H1 (cell line): ENCODE measurements at regions not wholly inside any gene's neighbourhood (a gene's known extent, or its start where the extent isn't known, plus 50 kb on each side); places are given as distances from the start of the nearest gene placed in this dataset.
A peak's percentile ranks its signal among the peaks of the same experiment; 100 is the strongest.

Source experiments
- CTCF ChIA-PET: fragments of 300-600 bp; sonication (Branson Sonifier 250); formaldehyde crosslinking; loops from one replicate; lab custom pipeline; 2021; ENCODE audit not compliant: partially characterized antibody; lab: Charles Lee
- POLR2A ChIA-PET: fragments of 300-600 bp; sonication (Branson Sonifier 250); formaldehyde crosslinking; loops from one replicate; lab custom pipeline; 2021; ENCODE audit warnings: inconsistent platforms; ENCODE audit not compliant: partially characterized antibody; lab: Charles Lee
- DNase-seq, 2 experiments: peaks; one replicate each; pipeline versions ENCODE4 v3.0.0 to v3.0.0-alpha.2; 2010 to 2022; ENCODE audit warnings: low spot score in 2 of 2, low read depth in 1 of 2, mixed read lengths in 1 of 2
- FAIRE-seq: peaks from 2 replicates; lab custom pipeline; 2011; peaks lifted over from hg19 to GRCh38; lab: Jason Lieb, UNC
- H2AFZ ChIP-seq: 2 replicates; pipeline ENCODE4 v1.8.1; 2012; ENCODE audit warnings: low read length, inconsistent platforms
- H2AK5ac ChIP-seq: 2 replicates; pipeline ENCODE4 v1.6.1; 2013; ENCODE audit warnings: low read depth, low read length
- H2BK120ac ChIP-seq: replicated peaks from 2 replicates; pipeline ENCODE3; 2013; ENCODE audit warnings: low read depth, low read length, inconsistent platforms
- H2BK12ac ChIP-seq: 2 replicates; pipeline ENCODE4 v1.6.1; 2013; ENCODE audit warnings: low read depth, low read length
- H2BK15ac ChIP-seq: 2 replicates; pipeline ENCODE4 v1.6.1; 2013; ENCODE audit warnings: low read length
- H2BK20ac ChIP-seq: 2 replicates; pipeline ENCODE4 v1.6.1; 2013; ENCODE audit warnings: low read length
- H2BK5ac ChIP-seq: 2 replicates; pipeline ENCODE4 v1.6.1; 2013; ENCODE audit warnings: low read depth, low read length
- H3K14ac ChIP-seq: 2 replicates; pipeline ENCODE4 v1.6.1; 2013; ENCODE audit warnings: inconsistent platforms; ENCODE audit not compliant: insufficient read length
- H3K18ac ChIP-seq: 2 replicates; pipeline ENCODE4 v1.6.1; 2013; ENCODE audit warnings: low read length; ENCODE audit errors: extremely low read depth
- H3K23ac ChIP-seq: 2 replicates; pipeline ENCODE4 v1.6.1; 2013; ENCODE audit warnings: inconsistent platforms; ENCODE audit not compliant: insufficient read length
- H3K23me2 ChIP-seq: 2 replicates; pipeline ENCODE4 v1.6.1; 2013; ENCODE audit warnings: low read depth, low read length
- H3K27ac ChIP-seq: 2 replicates; pipeline ENCODE4 v1.6.1; 2011; ENCODE audit warnings: low read depth, low read length, inconsistent platforms
- H3K27me3 ChIP-seq, 4 experiments: replicated peaks in 1 of 4; 1 replicate in 1 of 4; 2 replicates in 3 of 4; pipeline versions ENCODE4 v1.6.1 to v1.8.1; 2011 to 2013; ENCODE audit warnings: low read length in 3 of 4, mild to moderate bottlenecking in 3 of 4, inconsistent platforms in 2 of 4, mixed read lengths in 2 of 4, moderate library complexity in 1 of 4; ENCODE audit not compliant: control insufficient read depth in 3 of 4, insufficient read depth in 3 of 4; ENCODE audit errors: extremely low read depth in 1 of 4
- H3K36me3 ChIP-seq, 4 experiments: 2 replicates each; pipeline versions ENCODE4 v1.6.1 to v1.8.1; 2011 to 2013; ENCODE audit warnings: mild to moderate bottlenecking in 4 of 4, low read length in 3 of 4, moderate library complexity in 2 of 4, control low read depth in 1 of 4, inconsistent platforms in 1 of 4; ENCODE audit not compliant: insufficient read depth in 4 of 4, control insufficient read depth in 2 of 4
- H3K4ac ChIP-seq: replicated peaks from 2 replicates; pipeline ENCODE3; 2013; ENCODE audit warnings: low read length, low read depth, mixed read lengths, inconsistent platforms; ENCODE audit not compliant: insufficient read length
- H3K4me1 ChIP-seq, 4 experiments: replicated peaks in 1 of 4; 1 replicate in 1 of 4; 2 replicates in 3 of 4; pipeline versions ENCODE4 v1.6.1 to v1.8.1; 2011 to 2013; ENCODE audit warnings: low read length in 3 of 4, inconsistent platforms in 2 of 4, mixed read lengths in 1 of 4; ENCODE audit not compliant: insufficient read depth in 4 of 4, control insufficient read depth in 3 of 4
- H3K4me2 ChIP-seq, 2 experiments: 2 replicates each; pipeline versions ENCODE4 v1.6.1 to v1.8.1; 2011 to 2013; ENCODE audit warnings: low read depth in 2 of 2, low read length in 2 of 2, control low read depth in 1 of 2, inconsistent platforms in 1 of 2, mild to moderate bottlenecking in 1 of 2; ENCODE audit not compliant: insufficient read depth in 1 of 2
- H3K4me3 ChIP-seq, 4 experiments: fragments of 200-600, 300-600 bp in 1 of 4; sonication (generic), shearing (Covaris generic), sonication (Bioruptor Twin) in 1 of 4; 2 replicates each; pipeline versions ENCODE4 v1.5.1 to v1.8.1; 2011 to 2016; ENCODE audit warnings: low read length in 4 of 4, low read depth in 3 of 4, control low read depth in 2 of 4, inconsistent platforms in 2 of 4, mild to moderate bottlenecking in 2 of 4, mixed read lengths in 1 of 4, moderate library complexity in 1 of 4; ENCODE audit not compliant: insufficient read depth in 2 of 4; ENCODE audit errors: extremely low read depth in 1 of 4
- H3K56ac ChIP-seq: replicated peaks from 2 replicates; pipeline ENCODE3; 2013; ENCODE audit warnings: low read depth, mild to moderate bottlenecking, mixed read lengths, low read length, inconsistent platforms; ENCODE audit not compliant: insufficient read length
- H3K79me1 ChIP-seq: 2 replicates; pipeline ENCODE4 v1.6.1; 2013; ENCODE audit warnings: low read depth, low read length, control low read depth
- H3K79me2 ChIP-seq, 2 experiments: 2 replicates each; pipeline versions ENCODE4 v1.6.1 to v1.8.1; 2012 to 2013; ENCODE audit warnings: low read length in 2 of 2, mild to moderate bottlenecking in 2 of 2, inconsistent platforms in 1 of 2; ENCODE audit not compliant: insufficient read depth in 2 of 2, control insufficient read depth in 1 of 2
- H3K9ac ChIP-seq, 4 experiments: replicated peaks in 1 of 4; 1 replicate in 1 of 4; 2 replicates in 3 of 4; pipeline versions ENCODE4 v1.6.1 to v1.8.1; 2011 to 2013; ENCODE audit warnings: low read depth in 3 of 4, low read length in 3 of 4, control low read depth in 2 of 4, mild to moderate bottlenecking in 2 of 4, moderate library complexity in 2 of 4, inconsistent platforms in 1 of 4; ENCODE audit errors: extremely low read depth in 1 of 4
- H3K9me3 ChIP-seq, 2 experiments: 2 replicates each; pipeline versions ENCODE4 v1.6.1 to v1.8.1; 2012 to 2013; ENCODE audit warnings: mild to moderate bottlenecking in 2 of 2, moderate library complexity in 2 of 2, control low read depth in 1 of 2, inconsistent platforms in 1 of 2, low read depth in 1 of 2, low read length in 1 of 2, mixed read lengths in 1 of 2; ENCODE audit not compliant: insufficient read depth in 2 of 2
- H4K20me1 ChIP-seq, 2 experiments: replicated peaks in 1 of 2; 2 replicates each; pipeline versions ENCODE3 to v1.8.1; 2011 to 2013; ENCODE audit warnings: inconsistent platforms in 2 of 2, low read length in 2 of 2, mild to moderate bottlenecking in 1 of 2; ENCODE audit not compliant: insufficient read depth in 2 of 2, control insufficient read depth in 1 of 2
- H4K5ac ChIP-seq: 2 replicates; pipeline ENCODE4 v1.6.1; 2013; ENCODE audit warnings: low read length, low read depth, mixed read lengths, inconsistent platforms; ENCODE audit not compliant: insufficient read length
- H4K8ac ChIP-seq: 2 replicates; pipeline ENCODE4 v1.8.0; 2013; ENCODE audit warnings: mild to moderate bottlenecking, moderate library complexity, low read length, inconsistent platforms; ENCODE audit not compliant: insufficient read depth; ENCODE audit errors: extremely low read depth
- H4K91ac ChIP-seq: replicated peaks from 2 replicates; pipeline ENCODE3; 2013; ENCODE audit warnings: low read length, mixed read lengths, inconsistent platforms; ENCODE audit not compliant: insufficient read length
- ASH2L ChIP-seq: fragments of 200-600, 300-600 bp; sonication (generic); IDR thresholded peaks from one replicate; pipeline ENCODE4 v1.7.1; 2017; ENCODE audit warnings: low read length
- ATF3 ChIP-seq: IDR thresholded peaks from 2 replicates; pipeline ENCODE4 v1.6.1; 2011; ENCODE audit warnings: low read depth, mild to moderate bottlenecking, low read length; ENCODE audit not compliant: insufficient read depth
- BCL11A ChIP-seq, 2 experiments: IDR thresholded peaks; one replicate each; pipeline ENCODE4 v1.6.1; 2011; ENCODE audit warnings: low read depth in 2 of 2, low read length in 2 of 2, mild to moderate bottlenecking in 2 of 2
- CEBPB ChIP-seq: IDR thresholded peaks from 2 replicates; pipeline ENCODE4 v1.6.1; 2012; ENCODE audit warnings: low read depth, low read length
- CHD1 ChIP-seq: IDR thresholded peaks from 2 replicates; pipeline ENCODE4 v1.6.1; 2012; ENCODE audit warnings: low read depth, low read length, improper control_type of control experiment
- CHD2 ChIP-seq: IDR thresholded peaks from 2 replicates; pipeline ENCODE4 v1.6.1; 2012; ENCODE audit warnings: low read length, improper control_type of control experiment
- CTBP2 ChIP-seq: IDR thresholded peaks from 2 replicates; pipeline ENCODE4 v1.7.0; 2011; ENCODE audit warnings: borderline replicate concordance, mild to moderate bottlenecking, moderate library complexity, mixed read lengths, low read length; ENCODE audit not compliant: insufficient read depth, insufficient read length
- MAX ChIP-seq: IDR thresholded peaks from 2 replicates; pipeline ENCODE4 v1.6.1; 2012; ENCODE audit warnings: inconsistent platforms
- NANOG ChIP-seq: IDR thresholded peaks from 2 replicates; pipeline ENCODE4 v1.6.1; 2011; ENCODE audit warnings: low read length, low read depth, mild to moderate bottlenecking, inconsistent platforms; ENCODE audit not compliant: insufficient read depth, poor library complexity, severe bottlenecking
- POLR2A ChIP-seq, 2 experiments: IDR thresholded peaks; 1 replicate in 1 of 2; 2 replicates in 1 of 2; pipeline ENCODE4 v1.6.1; 2011; ENCODE audit warnings: low read depth in 2 of 2, low read length in 2 of 2, mild to moderate bottlenecking in 2 of 2; ENCODE audit errors: control extremely low read depth in 1 of 2
- SP1 ChIP-seq: IDR thresholded peaks from 2 replicates; pipeline ENCODE4 v1.6.1; 2011; ENCODE audit warnings: low read depth, low read length
- SP2 ChIP-seq: IDR thresholded peaks from 2 replicates; pipeline ENCODE4 v1.6.1; 2012; ENCODE audit warnings: mild to moderate bottlenecking, low read length, inconsistent platforms
- SP4 ChIP-seq: IDR thresholded peaks from 2 replicates; pipeline ENCODE4 v1.6.1; 2012; ENCODE audit warnings: low read length, inconsistent platforms
- SRF ChIP-seq: IDR thresholded peaks from 2 replicates; pipeline ENCODE4 v1.6.1; 2011; ENCODE audit warnings: mild to moderate bottlenecking, low read depth, low read length, moderate library complexity
- TCF12 ChIP-seq: IDR thresholded peaks from 2 replicates; pipeline ENCODE4 v1.6.1; 2011; ENCODE audit warnings: low read depth, mild to moderate bottlenecking, low read length
- WGBS, 2 experiments: shearing (Covaris generic) in 1 of 2; methylation state at CpG; one replicate each; pipeline versions ENCODE4 v1.1.6 to v1.1.7; 2013 to 2015; ENCODE audit warnings: low lambda C conversion rate in 2 of 2, mixed read lengths in 2 of 2, inconsistent platforms in 1 of 2, low coverage in 1 of 2, missing lambda C conversion rate in 1 of 2; ENCODE audit not compliant: insufficient replicate concordance in 2 of 2, insufficient coverage in 1 of 2, insufficient read length in 1 of 2; ENCODE audit errors: extremely low coverage in 1 of 2, missing lambda C conversion rate in 1 of 2; 5-methylcytosine and 5-hydroxymethylcytosine counted together

GRCh38 chr1:238138059-238138626 is 247.4 kb upstream of the ZP4 start:
- no peak overlapping the region for H2BK5ac ChIP-seq
- H3K23me2 ChIP-seq = 0 out of 2 replicates have a peak, but pooled peaks cover 2% of the 10 kb centered on the region
- H2AK5ac ChIP-seq = no peak overlapping the region
- no peak overlapping the region for H2BK15ac ChIP-seq
- no peak overlapping the region for H3K4ac ChIP-seq
- no peak overlapping the region for H3K23ac ChIP-seq
- ChIA-PET CTCF (no interaction called here), POLR2A (no interaction called here)
- H3K4me3 ChIP-seq = no peak overlapping the region
- H2BK20ac ChIP-seq = no peak overlapping the region
- H4K91ac ChIP-seq = no peak overlapping the region
- DNase-seq = no peak
- H3K4me2 ChIP-seq = no peak overlapping the region
- H3K36me3 ChIP-seq = no peaks in the 10 kb centered on the region
- H3K4me1 ChIP-seq = no peaks in the 10 kb centered on the region
- H3K79me2 ChIP-seq = no peaks in the 10 kb centered on the region
- no peak overlapping the region for H3K56ac ChIP-seq
- no peak overlapping the region for H3K18ac ChIP-seq
- H4K5ac ChIP-seq = no peak overlapping the region
- 0 out of 2 replicates have a peak overlapping the region, but pooled peaks have one; percentile 32 for H2AFZ ChIP-seq
- no peaks in the 10 kb centered on the region for H3K9me3 ChIP-seq
- no peaks in the 10 kb centered on the region for H3K27me3 ChIP-seq
- H2BK120ac ChIP-seq = no peak overlapping the region
- H3K27ac ChIP-seq = no peak overlapping the region
- no peak for FAIRE-seq
- H2BK12ac ChIP-seq = no peak overlapping the region; the same call in 1 of the 2 replicates
- H4K20me1 ChIP-seq = no peaks in the 10 kb centered on the region
- no peak overlapping the region for H3K9ac ChIP-seq
- no peak overlapping the region for H3K14ac ChIP-seq
- H3K79me1 ChIP-seq = no peaks in the 10 kb centered on the region
- H4K8ac ChIP-seq = no peak overlapping the region
- WGBS, 2 experiments = 91% methylated on average over 6 of the region's 6 CpGs; no CpG with 5 or more reads in 1 of the 2 experiments
- TF ChIP-seq SRF (no peak), SP4 (no peak), MAX (no peak), BCL11A (IDR thresholded peaks at IDR 0.05; ENCODE audit: low read depth in 2 of 2, low read length in 2 of 2) (no peak), POLR2A (IDR thresholded peaks at IDR 0.05; ENCODE audit: control extremely low read depth in 1 of 2, low read depth in 2 of 2, low read length in 2 of 2) (no peak), CHD1 (no peak), NANOG (no peak), CHD2 (no peak), TCF12 (no peak), ASH2L (no peak), SP1 (no peak), ATF3 (no peak), CTBP2 (no peak), CEBPB (no peak), SP2 (no peak)
